HS-27A (cell line): ENCODE measurements at regions not wholly inside any gene's neighbourhood (a gene's known extent, or its start where the extent isn't known, plus 50 kb on each side); places are given as distances from the start of the nearest gene placed in this dataset.
A peak's percentile ranks its signal among the peaks of the same experiment; 100 is the strongest.

Experiments used
- DNase-seq: peaks from one replicate; pipeline ENCODE4 v3.0.0-alpha.2; 2012; ENCODE audit warnings: low read depth, missing footprints

DNA sequence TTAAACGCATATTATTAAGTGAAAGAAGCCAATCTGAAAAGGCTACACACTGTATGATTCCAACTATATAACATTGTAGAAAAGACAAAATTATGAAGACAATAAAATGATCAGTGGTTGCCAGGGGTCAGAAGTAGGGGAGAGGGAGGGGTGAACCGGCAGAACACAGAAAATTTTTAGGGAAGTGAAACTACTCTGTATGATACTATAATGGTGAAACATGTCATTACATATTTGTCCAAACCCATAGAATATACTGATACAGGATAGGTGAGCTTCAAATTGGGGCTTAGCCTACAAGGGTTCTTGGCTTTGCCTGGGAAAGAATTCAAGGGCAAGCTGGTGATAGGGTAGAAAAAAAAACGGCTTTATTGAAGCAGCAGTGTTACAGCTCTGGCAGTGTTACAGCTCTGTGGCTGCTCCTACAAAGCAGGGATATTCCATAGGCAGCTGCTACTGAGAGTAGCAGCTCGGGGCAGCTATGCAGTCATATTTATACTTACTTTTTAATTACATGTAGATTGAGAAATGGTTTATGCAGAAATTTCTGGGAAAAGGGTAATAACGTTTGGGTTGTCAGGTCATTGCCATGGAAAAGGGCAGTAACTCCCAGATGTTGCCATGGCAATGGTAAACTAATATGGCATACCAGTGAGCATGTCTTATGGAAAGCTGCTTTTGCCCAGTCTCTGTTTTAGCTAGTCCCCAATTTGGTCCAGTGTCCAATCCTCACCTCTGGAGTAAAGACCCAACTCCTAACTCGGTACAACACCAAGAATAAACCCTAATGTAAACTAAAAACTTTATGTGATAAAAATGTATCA is 125.1 kb upstream of the SLC25A36 start:
- no peak for DNase-seq

DNA sequence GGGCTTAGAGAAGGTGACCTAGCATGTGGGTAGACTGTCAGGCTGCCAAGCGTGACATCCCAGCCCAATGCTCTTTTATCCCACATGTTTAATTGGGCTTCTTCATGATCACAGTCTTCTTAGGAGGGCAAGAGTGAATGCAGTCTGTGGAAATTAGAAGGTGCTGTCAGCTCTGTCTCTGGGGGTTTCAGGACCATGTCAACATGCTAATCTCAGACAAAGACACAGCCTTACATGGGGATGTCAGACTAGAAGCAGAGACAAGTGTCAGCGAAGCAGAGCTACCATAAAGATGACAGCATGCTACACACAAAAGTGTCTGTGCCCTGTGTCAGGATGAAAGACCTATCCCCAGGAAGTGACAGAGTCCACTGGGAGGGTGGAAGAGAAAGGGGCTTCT is 120.1 kb upstream of the SLC25A36 start:
- no peak for DNase-seq

DNA sequence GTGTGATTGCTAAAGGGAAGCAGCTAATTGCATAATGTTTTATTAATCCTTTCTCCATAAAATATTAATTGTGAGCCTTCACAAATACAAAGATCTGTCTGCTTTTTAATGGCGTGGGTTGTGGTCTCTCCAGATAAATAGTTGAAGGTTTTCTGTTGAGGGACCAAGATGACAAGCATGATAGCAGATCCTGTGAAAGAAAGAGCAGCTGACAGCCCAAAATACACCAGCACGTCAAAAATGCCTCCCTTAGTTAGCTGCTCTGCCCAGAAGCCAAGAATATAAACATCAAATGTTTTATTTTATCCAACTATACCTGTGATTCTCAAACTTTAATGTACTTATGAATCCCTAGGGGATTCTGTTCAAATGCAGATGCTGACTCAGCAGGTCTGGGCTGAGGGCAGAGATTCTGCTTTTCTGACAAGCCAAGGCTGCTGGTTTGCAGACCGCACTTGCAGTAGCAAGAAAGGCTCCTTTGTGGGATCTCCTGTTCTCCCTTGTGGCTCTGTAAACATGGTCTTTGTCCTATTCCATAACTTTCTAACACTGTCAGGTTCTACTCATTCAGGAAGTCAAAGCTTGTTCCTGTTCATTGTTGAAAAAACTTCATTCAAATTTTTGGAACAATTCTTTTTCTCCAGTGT is 119.1 kb upstream of the SLC25A36 start:
- no peak for DNase-seq

DNA sequence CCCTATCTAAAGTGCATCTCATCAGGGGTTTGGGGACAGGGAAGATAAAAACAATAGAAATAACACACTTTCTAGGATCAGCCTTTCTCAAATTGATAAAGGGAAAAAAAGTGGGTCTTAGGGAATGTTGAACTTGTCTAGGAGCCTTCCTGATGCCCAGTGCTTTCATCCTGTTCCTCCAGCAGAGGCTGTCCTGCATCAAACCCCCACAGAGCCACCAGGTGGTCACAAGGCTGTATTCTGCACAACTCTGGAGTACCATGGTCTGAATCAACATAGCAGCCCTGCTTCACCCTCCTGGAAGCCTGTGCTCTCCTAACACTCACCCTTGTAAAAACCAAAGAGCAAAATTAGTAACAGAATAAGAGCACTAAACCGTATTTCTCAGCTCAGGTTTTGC is 118.5 kb upstream of the SLC25A36 start:
- DNase-seq, result no peak

DNA sequence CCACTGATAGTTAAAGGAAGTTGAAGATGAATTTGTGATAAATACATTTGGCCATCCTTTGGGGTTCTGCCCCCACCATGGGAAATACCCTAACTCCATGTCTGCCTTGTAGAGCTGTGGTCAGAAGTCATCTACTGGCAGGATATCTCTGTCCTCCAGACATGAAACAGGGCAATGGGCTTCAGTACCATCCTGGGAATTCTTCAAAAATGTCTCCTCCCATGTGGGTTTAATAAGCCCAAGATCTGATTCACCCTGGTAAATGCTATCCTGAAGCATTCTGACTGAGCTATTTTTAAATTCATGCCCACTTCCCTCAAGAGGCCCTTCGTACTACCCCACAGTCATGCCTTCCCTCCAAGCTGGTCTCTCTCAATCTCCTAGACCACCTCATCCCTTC is 113.7 kb upstream of the SLC25A36 start:
- no peak for DNase-seq

DNA sequence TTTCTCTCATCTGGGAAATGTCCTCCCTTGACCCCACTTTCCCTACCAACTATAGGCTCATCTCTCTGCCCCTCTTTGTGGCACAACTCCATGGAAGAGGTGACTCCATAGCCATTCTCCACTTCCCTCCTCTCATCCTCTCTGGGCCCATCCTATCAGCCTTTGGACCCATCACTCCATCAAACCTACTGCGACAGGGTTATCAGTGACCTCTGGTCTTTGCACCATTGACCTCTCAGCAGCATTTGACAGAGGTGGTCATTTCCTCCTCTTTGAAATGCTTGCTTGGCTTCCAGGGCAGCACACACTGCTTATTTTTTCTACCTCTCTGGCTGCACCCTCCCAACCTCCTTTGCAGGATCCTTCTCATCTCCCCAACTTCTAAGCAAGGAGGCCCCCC is 113.1 kb upstream of the SLC25A36 start:
- DNase-seq, result no peak

DNA sequence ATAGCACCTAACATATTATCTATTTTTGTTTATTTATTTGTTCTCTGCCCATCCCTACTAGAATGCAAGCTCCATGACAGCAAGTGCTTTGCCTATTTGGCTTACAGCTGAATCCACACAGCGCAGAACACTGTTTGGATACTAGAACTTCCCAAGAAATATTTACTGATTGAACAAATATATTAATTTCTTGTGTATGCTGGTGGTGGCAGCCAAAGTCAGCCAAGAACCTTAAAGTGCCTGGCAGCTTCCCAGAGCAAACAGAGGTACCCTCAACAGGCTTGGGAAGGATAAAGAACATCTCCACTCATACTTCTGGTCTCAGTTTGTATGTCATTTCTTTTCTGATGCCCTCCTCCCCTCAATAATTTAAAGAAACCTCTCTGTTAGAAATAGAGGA is 111.8 kb upstream of the SLC25A36 start:
- no peak for DNase-seq

DNA sequence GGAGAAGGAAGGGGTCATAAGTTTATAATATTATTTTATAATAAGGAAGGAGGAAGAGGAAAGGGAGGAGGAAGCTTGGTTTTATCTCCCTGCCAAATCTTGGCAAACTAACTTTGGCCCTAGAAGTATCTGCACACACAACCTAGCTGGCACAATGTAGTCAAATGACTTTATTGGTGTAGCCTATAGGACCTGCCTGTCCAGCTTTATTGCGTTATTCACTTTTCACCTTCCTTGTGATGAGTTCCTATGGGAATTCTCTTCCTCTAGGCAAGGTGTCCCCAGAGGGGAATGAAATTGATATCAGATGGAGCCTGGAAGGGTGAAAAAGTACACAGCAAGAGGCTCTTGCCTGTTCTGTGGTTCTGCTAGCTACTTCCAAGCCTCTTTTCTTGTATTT is 111.2 kb upstream of the SLC25A36 start:
- DNase-seq, result no peak

DNA sequence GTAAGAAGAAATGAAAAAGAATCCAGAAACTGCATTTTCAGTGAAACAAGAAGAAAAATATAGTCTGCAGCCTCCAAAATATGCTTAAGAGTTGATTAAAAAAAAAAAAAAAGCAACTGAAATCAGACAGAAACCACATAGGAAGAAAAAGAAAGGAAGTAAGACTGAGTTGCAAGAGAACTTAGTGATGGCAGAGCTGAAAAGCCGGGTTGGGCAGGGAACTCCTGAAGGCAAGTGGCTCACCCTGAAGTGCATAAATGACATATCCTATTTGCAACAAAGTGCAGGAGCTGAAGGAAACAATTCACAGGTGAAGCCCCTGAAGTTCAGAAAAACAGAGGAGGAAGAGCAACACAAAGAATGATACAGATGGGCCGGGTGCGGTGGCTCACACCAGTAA is 108.8 kb upstream of the SLC25A36 start:
- no peak for DNase-seq

DNA sequence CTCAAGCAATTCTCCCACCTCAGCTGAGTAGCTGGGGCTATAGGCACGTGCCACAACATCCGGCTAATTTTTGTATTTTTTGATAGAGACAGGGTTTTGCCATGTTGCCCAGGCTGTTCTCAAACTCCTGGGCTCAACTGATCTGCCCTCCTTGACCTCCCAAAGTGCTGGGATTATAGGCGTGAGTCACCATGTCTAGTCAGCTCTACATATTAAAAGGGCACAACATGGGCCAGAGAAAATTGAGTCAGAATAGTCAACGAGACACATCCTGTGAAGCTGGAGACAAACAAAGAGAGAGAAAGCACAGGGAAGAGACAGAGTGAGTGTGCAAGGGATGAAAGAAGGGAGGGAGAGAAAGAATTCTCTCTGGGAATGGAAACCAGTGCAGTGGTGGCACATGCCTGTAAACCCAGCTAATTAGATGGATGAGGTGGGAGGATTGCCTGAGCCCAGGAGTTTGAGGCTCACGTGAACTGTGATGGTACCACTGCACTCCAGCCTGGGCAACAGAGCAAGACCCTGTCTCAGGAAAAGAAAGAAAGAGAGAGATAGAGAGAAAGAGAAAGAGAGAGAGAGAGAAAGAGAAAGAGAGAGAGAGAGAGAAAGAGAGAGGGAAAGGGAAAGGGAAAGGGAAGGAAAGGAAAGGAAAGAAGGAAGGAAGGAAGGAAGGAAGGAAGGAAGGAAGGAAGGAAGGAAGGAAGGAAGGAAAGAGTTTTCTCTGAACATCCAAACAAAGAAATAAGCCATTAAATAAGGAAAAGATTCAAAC is 107.2 kb upstream of the SLC25A36 start:
- peak; percentile 8 for DNase-seq

DNA sequence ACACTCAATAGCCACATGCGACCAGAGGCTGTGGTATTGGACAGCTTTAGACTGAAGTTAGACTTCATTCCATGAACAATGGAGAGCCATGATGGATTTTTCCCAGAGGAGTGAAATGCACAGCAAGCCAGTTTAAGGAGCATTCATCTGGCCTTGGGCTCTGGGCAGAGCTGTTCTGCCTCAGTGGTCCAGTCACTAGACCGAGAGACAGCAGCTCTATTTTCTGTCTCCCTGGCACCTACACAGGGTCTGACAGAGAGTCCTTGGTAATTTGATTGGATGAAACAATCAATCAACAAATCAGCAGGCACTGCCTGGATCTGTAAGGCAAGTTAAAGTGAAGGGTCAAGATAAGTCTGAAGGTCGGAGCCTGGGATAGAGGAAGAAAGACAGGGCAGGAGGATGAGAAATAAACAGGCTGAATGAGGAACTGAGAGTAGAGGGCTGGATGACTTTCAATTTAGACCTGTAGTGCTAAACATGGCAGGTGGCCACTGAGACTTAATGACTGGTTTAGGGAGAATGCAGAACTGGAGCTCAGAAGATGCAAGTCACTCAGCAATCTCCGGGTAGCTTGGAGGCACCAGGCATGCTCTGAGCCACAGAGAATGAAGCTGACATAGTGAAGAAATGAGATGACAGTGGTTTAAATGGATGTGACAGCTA is 98.5 kb upstream of the SLC25A36 start:
- DNase-seq, result no peak

DNA sequence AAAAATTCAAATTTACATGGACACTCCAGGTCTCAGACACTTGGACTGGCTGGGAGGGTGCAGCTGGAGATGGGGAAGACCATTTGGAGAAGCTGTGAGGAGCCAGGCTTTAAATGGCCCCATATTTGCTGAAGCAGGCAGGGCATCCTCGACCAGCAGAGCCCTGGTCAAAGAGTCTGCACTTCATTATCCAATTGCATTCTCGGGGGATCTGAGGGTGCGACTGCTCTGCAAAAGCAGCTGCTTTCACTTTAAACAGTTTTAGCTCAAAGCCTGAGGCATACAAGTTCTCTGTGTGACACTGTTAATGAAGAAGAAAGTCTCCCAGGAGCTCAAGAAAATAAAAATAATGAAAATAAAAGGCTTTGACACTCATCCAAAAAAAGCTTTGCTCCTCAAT is 98.0 kb upstream of the SLC25A36 start:
- DNase-seq, result no peak

DNA sequence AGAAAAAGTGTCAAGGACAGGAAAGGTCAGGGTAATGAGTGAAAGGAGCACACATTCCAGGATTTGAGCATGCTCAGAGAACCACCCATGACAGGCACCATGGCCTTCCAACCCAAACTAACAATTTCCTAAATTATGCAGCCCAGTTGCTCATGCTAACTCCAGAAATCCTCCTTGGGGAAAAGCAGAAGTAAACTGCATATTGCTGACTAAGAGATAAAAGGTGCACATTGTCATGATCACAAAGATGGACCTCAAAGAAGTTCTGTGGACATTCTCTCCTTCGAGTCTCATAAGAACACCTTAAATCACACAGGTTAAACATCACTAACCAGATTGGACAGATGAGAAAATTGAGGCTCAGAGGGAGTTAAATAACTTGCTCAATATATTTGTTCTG is 97.6 kb upstream of the SLC25A36 start:
- DNase-seq, result no peak

DNA sequence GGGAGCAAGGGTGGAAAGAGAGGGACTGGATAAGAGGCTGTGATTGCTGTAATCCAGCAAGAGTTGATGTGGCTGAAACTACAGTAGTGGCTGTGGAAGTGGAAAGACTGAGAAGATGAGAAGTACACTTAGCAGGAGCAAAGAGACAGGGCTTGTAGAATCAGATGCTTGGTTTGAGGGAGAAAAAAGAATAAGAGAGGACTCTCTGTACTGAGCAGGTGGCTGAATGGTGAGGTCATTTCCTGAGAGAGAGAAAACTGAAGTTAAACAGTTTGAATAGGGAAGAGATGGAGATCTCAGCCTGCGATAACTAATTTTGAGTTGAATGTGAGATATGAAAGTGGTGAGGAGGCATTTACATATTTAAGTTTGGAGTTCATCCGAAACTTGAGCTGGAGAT is 95.8 kb upstream of the SLC25A36 start:
- DNase-seq, result no peak

DNA sequence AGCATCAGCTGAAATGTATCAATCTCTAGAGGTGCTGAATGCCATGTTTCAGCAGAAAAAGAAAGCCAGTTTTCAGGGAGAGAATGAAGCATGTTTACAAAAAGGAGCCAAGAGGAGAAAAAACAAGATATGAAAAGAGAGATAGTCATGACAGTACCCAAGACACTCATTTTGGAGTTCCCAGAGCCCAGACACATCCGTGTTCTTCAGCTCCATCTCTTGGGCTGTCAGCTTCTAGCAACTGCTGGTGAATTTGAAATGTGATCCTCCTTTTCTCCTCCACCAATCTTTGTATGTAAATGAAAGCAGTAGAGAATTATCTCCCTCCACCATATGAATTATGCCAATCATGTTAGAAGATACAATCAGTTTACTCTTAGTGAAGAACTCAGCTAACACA is 93.0 kb upstream of the SLC25A36 start:
- DNase-seq, result no peak

DNA sequence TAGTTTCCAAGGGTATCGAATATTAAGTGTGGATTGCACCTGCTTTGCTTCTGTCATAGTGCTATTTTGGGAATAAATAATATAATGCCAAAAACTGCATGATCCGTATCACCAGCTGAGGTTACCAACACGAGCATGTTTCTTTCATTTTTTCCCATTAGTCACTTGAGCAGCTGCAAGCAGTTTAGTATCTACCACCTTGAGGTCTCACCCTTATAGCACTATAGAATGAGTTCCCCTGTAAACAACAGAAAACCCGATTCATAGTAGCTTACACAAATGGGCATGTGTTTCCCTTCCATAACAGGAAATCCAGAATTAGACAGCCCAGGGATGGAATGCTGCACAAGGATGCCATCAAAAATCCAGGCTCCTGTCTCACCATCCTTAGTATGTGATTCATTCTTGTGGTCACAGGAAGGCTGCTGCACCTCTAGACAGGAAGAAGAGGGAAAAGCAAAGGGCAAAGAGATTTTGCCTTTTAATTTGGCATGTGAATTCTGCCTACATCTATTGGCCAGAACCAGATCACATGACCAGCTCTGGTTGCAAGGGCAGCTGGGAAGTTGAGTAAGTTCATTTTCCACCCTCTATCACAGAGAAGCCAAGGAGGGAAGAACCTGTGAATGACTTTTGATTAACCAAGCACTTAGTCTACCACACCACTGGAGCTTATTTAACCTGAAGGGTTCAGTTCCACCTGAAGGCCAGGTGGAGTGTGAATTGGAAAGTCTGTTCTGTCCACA is 91.3 kb upstream of the SLC25A36 start:
- no peak for DNase-seq

DNA sequence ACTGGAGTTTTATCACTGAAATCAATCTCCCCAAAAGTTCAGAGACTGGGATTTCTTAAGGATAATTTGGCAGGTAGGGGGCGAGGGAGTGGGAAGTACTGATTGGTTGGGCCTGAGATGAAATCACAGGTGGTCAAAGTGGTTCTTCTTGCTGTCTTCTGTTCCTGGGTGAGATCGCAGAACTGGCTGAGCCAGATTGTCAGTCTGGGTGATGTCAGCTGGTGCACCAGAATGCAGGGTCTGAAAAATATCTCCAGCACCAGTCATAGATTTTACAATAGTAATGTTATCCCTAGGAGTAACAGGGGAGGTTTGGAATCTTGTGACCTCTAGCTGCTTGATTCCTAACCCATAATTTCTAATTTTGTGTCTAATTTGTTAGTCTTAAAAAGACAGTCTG is 86.7 kb upstream of the SLC25A36 start:
- DNase-seq, result no peak

DNA sequence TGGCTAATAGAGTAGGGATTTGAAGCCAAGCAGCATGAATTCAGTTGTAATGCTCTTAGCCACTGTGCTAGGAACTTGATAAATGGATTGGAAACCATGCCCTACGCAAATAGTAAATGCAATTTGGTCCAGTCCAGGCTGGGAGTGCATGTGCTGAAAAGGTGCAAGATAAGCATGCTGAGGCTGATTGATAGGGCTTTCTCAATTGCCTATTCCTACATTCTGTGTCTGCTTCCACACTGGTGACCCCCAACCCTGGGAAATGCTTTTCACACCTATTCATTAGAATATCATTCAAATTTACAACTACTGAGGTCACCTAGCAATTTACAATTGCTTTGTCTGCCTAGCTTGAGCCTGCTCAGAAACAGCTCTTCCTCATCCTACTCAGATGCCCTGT is 84.7 kb upstream of the SLC25A36 start:
- DNase-seq, result no peak

DNA sequence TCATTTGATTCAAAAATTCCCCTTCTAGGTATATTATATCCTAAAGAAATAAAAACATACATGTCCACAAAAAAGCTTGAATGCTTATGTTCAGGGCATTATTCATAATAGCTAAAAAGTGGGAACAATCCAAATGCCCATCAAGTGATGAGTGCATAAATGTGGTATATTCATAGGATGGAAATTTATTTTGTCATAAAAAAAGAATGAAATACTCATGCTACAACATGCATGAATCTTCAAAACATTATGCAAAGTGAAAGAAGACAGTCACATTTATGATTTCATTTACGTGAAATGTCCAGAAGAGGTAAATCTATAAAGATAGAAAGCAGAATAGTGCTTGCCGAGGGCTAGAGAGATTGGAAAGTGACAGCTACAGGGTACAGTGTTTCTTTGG is 83.6 kb upstream of the SLC25A36 start:
- DNase-seq, result no peak

DNA sequence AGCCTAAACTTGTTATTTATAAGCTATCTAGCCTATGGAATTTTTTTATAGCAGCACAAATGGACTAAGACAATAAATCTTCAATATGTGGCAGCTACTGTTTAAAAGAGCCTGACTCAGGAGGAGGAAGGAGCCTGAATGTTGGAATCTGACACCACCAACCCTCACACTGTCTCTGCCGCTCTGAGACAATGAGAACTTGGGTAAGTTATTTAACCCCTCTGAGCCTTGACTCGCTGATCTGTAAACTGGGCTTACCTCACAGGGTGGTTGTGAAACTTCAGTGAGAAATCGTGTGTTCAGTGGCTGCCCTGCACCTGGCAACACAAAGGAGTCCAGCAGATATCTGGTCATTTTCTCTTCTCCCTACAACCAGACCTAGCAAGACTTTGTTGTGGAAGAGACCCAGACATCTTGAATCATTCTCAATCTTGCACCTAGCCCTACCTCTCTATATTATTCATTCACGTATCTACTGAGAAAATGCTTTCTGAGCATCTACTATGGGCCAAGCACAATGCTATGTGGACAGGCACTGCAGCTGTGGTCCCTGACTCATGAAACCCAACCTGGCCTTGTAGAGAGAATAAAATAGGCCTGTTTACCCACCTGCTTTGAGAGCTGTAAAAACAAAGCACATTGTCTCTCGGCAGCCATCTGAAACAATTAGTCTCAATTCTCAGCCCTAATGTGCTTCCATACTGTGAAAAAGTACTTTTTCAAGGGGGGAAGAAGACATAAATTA is 81.9 kb upstream of the SLC25A36 start:
- no peak for DNase-seq

DNA sequence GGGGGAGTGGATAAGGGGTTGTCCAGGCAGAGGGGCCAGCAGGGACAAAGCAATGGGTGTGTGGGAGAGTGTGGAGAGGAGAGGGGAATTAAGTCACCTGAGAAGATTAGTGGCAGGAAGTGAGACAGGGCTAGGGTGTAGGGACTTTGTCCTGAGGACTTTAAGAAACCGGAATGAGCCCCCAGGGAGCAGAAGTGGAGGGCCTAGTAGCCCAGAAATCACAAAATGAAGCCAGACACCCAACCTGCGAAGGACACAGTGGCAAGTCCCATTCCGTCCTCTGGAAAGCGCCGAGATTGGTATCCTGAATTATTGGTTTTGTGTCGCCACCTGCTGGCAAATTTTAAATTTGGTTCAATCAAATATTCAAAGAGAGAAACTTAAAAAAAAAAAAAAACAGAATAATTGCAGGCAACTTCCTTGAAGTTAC is 78.0 kb upstream of the SLC25A36 start:
- DNase-seq, result peak; percentile 38
